Cardiac muscle cell (in vitro differentiated cells and primary cell): ENCODE measurements at regions not wholly inside any gene's neighbourhood (a gene's known extent, or its start where the extent isn't known, plus 50 kb on each side); places are given as distances from the start of the nearest gene placed in this dataset.
A peak's percentile ranks its signal among the peaks of the same experiment; 100 is the strongest.

Experiments used
- DNase-seq, 2 donors: peaks; one replicate each; pipeline versions ENCODE4 v3.0.0 to v3.0.0-alpha.2; 2010 to 2017; ENCODE audit warnings: low read depth in 1 of 2, low spot score in 1 of 2
- H3K27ac ChIP-seq: fragments of 200-600 bp; sonication (generic); 2 replicates; pipeline ENCODE4 v1.5.1; 2016
- H3K27me3 ChIP-seq: fragments of 200-600 bp; sonication (generic); 2 replicates; pipeline ENCODE4 v1.6.0; 2016; ENCODE audit warnings: control low read depth
- H3K36me3 ChIP-seq: fragments of 200-600 bp; sonication (generic); 2 replicates; pipeline ENCODE4 v1.5.1; 2016; ENCODE audit warnings: control low read depth
- H3K4me1 ChIP-seq: fragments of 200-600 bp; sonication (generic); 2 replicates; pipeline ENCODE4 v1.8.1; 2017; ENCODE audit warnings: low read depth, mild to moderate bottlenecking, mixed run types
- H3K4me3 ChIP-seq: fragments of 200-600 bp; sonication (generic); 2 replicates; pipeline ENCODE4 v1.5.1; 2016; ENCODE audit warnings: mild to moderate bottlenecking
- H3K9me3 ChIP-seq: fragments of 200-600 bp; sonication (generic); 2 replicates; pipeline ENCODE4 v1.5.1; 2017; ENCODE audit warnings: low read depth, mild to moderate bottlenecking, control low read depth
- TF ChIP-seq, protein P1 (sequence below): IDR thresholded peaks from 2 replicates; pipeline ENCODE4 v1.5.1; 2012; ENCODE audit warnings: low read depth, mild to moderate bottlenecking, low read length

DNA sequence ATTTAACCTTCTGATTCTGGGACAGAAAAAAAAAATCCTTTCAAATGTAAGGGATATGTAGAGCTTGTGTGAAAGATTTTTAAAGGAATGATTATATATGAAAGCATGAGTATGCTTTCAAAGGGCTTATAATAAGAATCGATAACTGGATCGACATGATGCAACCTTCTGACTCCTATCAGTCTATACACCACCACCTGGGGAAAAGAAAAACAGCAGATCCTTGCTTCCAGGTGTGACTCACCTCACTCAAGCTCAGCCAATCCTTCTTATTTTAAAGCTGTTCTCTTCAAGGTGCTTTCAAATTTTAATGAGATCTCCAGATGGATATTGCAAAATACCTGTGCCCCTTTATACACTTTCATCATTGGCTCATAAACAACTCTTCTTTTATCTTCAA is 102.1 kb upstream of the EDNRA start:
- Histone ChIP-seq H3K27ac (no peak overlapping the region), H3K27me3 (no peaks in the 10 kb centered on the region), H3K9me3 (no peaks in the 10 kb centered on the region), H3K4me3 (no peak overlapping the region), H3K36me3 (no peaks in the 10 kb centered on the region), H3K4me1 (no peaks in the 10 kb centered on the region)
- no peak for DNase-seq
- TF ChIP-seq, protein P1, sequence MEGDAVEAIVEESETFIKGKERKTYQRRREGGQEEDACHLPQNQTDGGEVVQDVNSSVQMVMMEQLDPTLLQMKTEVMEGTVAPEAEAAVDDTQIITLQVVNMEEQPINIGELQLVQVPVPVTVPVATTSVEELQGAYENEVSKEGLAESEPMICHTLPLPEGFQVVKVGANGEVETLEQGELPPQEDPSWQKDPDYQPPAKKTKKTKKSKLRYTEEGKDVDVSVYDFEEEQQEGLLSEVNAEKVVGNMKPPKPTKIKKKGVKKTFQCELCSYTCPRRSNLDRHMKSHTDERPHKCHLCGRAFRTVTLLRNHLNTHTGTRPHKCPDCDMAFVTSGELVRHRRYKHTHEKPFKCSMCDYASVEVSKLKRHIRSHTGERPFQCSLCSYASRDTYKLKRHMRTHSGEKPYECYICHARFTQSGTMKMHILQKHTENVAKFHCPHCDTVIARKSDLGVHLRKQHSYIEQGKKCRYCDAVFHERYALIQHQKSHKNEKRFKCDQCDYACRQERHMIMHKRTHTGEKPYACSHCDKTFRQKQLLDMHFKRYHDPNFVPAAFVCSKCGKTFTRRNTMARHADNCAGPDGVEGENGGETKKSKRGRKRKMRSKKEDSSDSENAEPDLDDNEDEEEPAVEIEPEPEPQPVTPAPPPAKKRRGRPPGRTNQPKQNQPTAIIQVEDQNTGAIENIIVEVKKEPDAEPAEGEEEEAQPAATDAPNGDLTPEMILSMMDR: no peak

GRCh38 chr4:147381749-147382148 is 99.1 kb upstream of the EDNRA start:
- no peaks in the 10 kb centered on the region for H3K9me3 ChIP-seq
- no peaks in the 10 kb centered on the region for H3K4me1 ChIP-seq
- no peak for DNase-seq
- H3K27me3 ChIP-seq: no peaks in the 10 kb centered on the region
- TF ChIP-seq, protein P1: no peak
- no peak overlapping the region for H3K27ac ChIP-seq
- no peaks in the 10 kb centered on the region for H3K36me3 ChIP-seq
- H3K4me3 ChIP-seq: no peak overlapping the region

- H3K27me3 ChIP-seq: no peaks in the 10 kb centered on the region
Measured at GRCh38 chr4:147388018-147388417, 92.9 kb upstream of the EDNRA start.

GRCh38 chr4:147396105-147396504 is 84.8 kb upstream of the EDNRA start:
- TF ChIP-seq, protein P1: no peak
- H3K27me3 ChIP-seq: no peaks in the 10 kb centered on the region
- H3K36me3 ChIP-seq: no peaks in the 10 kb centered on the region
- DNase-seq: no peak
- no peaks in the 10 kb centered on the region for H3K9me3 ChIP-seq
- no peak overlapping the region for H3K4me3 ChIP-seq
- no peaks in the 10 kb centered on the region for H3K4me1 ChIP-seq
- H3K27ac ChIP-seq: no peak overlapping the region

More at GRCh38 chr4:147388018-147388417, 92.9 kb upstream of the EDNRA start:
- TF ChIP-seq, protein P1: no peak
- no peak for DNase-seq
- no peak overlapping the region for H3K4me3 ChIP-seq
- no peaks in the 10 kb centered on the region for H3K9me3 ChIP-seq
- H3K4me1 ChIP-seq: no peaks in the 10 kb centered on the region
- no peaks in the 10 kb centered on the region for H3K36me3 ChIP-seq
- H3K27ac ChIP-seq: no peak overlapping the region

- DNase-seq: peak in 1 of 2 donors; percentile 27
Measured at GRCh38 chr4:147398556-147398955, 82.3 kb upstream of the EDNRA start.

More at GRCh38 chr4:147398556-147398955, 82.3 kb upstream of the EDNRA start:
- no peaks in the 10 kb centered on the region for H3K27me3 ChIP-seq
- H3K9me3 ChIP-seq: no peaks in the 10 kb centered on the region
- H3K27ac ChIP-seq: no peak overlapping the region
- no peaks in the 10 kb centered on the region for H3K4me1 ChIP-seq
- TF ChIP-seq, protein P1: no peak
- H3K4me3 ChIP-seq: no peak overlapping the region
- no peaks in the 10 kb centered on the region for H3K36me3 ChIP-seq
